ENCODE measurements at regions not wholly inside any gene's neighbourhood (a gene's known extent, or its start where the extent isn't known, plus 50 kb on each side); places are given as distances from the start of the nearest gene placed in this dataset.

GRCh38 chr2:136223274-136223673, 105.3 kb upstream of the CXCR4 start:
- TF ChIP-seq CTCF (conservative IDR thresholded peaks at IDR 0.05 in 1 of 2, IDR thresholded peaks at IDR 0.05 in 1 of 2; ENCODE audit: extremely low read depth in 1 of 2, insufficient read depth in 1 of 2, low read depth in 1 of 2, low read length in 2 of 2) (no peak), EZH2 (IDR thresholded peaks at IDR 0.05; ENCODE audit: borderline replicate concordance, low read length) (no peak)

Data from mammary epithelial cell (primary cell).